Peyer's patch (tissue), 4 donors: ENCODE measurements at regions not wholly inside any gene's neighbourhood (a gene's known extent, or its start where the extent isn't known, plus 50 kb on each side); places are given as distances from the start of the nearest gene placed in this dataset.

Source experiments
- DNase-seq, 3 donors: peaks; one replicate each; pipeline ENCODE4 v3.0.0-alpha.2; 2017 to 2019
- H3K27ac ChIP-seq, 4 donors: fragments of 200-600 bp; sonication (generic); one replicate each; pipeline ENCODE4 v1.5.1; 2016 to 2019
- H3K27me3 ChIP-seq, 2 donors: fragments of 200-600 bp; sonication (generic); one replicate each; pipeline ENCODE4 v1.5.1; 2019
- H3K36me3 ChIP-seq, 3 donors: fragments of 200-600 bp; sonication (generic); one replicate each; pipeline ENCODE4 v1.5.1; 2016 to 2019
- H3K4me1 ChIP-seq, 4 donors: fragments of 200-600 bp; sonication (generic); one replicate each; pipeline ENCODE4 v1.5.1; 2016 to 2019
- H3K4me3 ChIP-seq, 4 donors: fragments of 200-600 bp; sonication (generic); 1 replicate in 3 of 4; 2 replicates in 1 of 4; pipeline ENCODE4 v1.5.1; 2016 to 2019; ENCODE audit warnings: mild to moderate bottlenecking in 1 of 4
- H3K9me3 ChIP-seq, 4 donors: fragments of 200-600 bp; sonication (generic); one replicate each; pipeline ENCODE4 v1.5.1; 2016 to 2019; ENCODE audit warnings: mild to moderate bottlenecking in 1 of 4
- POLR2A ChIP-seq, 2 donors: fragments of 450-650 bp; IDR thresholded peaks; one replicate each; pipeline ENCODE4 v1.5.1; 2017; ENCODE audit warnings: antibody characterized with exemption in 2 of 2, mild to moderate bottlenecking in 2 of 2, moderate library complexity in 2 of 2
- small RNA-seq, 2 donors: library from RNA; depleted of rRNA; stranded (forward); fragments of <200 nt; gene quantifications; one replicate each; pipeline ENCODE3, GENCODE V24; 2016
- TF ChIP-seq, protein P1 (sequence below), 6 experiments: fragments of 450-650 bp in 4 of 6; fragments of 200-600 bp in 2 of 6; sonication (generic) in 1 of 6; IDR thresholded peaks; one replicate each; pipeline ENCODE4 v1.5.1; 2017 to 2019; ENCODE audit warnings: antibody characterized with exemption in 6 of 6, mild to moderate bottlenecking in 3 of 6, moderate library complexity in 1 of 6

DNA sequence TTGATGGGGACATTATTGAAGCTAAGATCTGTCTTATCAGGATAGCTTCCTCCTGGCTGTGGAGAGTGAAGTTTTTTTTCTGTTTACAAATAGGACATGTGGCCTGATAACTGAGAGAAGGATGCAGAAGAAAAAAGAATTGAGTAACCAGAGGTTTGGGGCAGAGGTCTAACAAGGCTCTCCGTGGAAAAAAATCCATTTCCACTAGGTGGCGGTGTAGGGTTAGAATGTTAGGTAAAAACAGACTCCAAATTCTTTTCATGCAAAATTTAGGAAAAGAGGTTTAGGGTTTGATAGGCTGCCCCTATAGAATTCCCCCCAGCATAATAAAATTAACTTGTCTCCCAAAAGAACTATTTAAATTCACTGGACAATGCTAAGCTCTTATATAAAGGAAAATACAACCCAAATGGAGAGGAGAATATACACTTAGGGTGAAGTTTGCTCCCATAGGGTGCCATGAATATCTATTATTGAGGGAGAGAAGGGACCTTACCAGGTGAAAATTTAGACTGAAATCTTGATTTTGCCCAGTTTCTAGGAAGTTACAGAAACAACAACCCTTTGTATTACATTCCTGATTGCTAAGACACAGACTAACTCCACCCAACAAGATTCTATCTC is 1560.4 kb downstream of the OTOL1 start:
- TF ChIP-seq, protein P1, sequence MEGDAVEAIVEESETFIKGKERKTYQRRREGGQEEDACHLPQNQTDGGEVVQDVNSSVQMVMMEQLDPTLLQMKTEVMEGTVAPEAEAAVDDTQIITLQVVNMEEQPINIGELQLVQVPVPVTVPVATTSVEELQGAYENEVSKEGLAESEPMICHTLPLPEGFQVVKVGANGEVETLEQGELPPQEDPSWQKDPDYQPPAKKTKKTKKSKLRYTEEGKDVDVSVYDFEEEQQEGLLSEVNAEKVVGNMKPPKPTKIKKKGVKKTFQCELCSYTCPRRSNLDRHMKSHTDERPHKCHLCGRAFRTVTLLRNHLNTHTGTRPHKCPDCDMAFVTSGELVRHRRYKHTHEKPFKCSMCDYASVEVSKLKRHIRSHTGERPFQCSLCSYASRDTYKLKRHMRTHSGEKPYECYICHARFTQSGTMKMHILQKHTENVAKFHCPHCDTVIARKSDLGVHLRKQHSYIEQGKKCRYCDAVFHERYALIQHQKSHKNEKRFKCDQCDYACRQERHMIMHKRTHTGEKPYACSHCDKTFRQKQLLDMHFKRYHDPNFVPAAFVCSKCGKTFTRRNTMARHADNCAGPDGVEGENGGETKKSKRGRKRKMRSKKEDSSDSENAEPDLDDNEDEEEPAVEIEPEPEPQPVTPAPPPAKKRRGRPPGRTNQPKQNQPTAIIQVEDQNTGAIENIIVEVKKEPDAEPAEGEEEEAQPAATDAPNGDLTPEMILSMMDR (IDR thresholded peaks at IDR 0.05), result peak in 4 of 6 experiments; percentile 12 to 34 (median 24)
- TF ChIP-seq POLR2A (IDR thresholded peaks at IDR 0.05), result no peak
- no peak for DNase-seq
- Histone ChIP-seq H3K9me3 (no peaks in the 10 kb centered on the region), H3K27me3 (no peaks in the 10 kb centered on the region), H3K27ac (no peak overlapping the region), H3K4me1 (no peaks in the 10 kb centered on the region), H3K36me3 (no peaks in the 10 kb centered on the region), H3K4me3 (no peak overlapping the region)

DNA sequence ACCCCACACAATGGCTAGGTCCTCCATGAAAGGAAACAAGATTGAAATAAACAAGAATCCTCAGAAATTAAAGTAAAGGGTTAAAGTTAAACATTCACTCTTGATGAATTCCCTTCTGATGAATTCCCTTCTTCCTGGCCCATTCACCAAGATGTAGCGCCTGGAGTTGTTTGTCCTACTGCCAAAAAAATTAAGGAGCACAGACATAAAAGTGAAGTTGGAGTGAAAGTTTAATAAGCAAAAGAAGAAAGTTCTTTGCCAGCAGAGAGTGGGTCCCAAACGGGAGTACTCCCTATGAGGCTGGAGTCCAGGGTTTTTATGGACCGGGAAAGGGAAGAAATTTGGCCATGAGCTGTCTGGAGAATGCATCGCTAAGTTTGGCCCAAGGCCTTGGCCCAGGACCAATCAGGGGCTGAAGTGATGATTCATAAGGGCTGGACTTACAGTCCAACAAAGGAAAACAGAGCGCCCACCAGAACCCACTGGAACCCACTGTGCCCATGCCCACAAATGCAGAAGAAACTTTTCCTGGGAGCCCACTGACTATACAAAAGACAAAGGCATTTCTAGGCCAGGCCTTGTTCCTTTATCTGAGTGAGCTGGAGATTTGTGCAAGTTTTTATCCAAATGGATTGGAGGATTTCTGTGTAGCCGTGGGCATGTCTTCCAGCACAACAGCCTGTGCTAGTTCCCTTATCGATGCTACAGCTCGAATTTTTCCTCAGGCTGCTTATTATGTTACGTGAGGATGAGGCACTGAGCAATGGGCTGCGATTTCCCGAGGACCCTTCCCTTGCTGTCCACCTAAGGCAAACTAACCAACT is 1561.6 kb downstream of the OTOL1 start:
- no peak overlapping the region for H3K4me3 ChIP-seq
- no peak overlapping the region for H3K27ac ChIP-seq
- no peaks in the 10 kb centered on the region for H3K4me1 ChIP-seq

DNA sequence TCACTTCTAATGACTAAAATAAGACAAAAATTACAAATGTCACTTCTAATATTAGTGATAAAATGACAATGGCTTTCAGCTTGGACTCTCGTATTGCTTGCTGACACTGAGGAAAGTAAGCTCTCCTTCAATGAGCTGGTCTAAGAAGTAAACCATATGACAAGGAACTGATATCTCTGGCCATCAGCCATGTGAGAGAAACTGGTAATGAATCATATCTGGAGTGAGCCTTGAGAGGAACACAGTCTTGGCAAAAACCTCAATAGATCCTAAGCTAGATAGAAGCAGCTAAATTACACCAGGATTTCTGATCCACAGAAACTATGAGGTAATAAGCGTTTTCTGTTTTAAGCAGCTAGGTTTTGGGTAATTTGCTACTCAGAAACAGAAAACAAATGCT is 1575.1 kb downstream of the OTOL1 start:
- H3K4me3 ChIP-seq, result no peak overlapping the region
- H3K4me1 ChIP-seq, result no peaks in the 10 kb centered on the region
- H3K36me3 ChIP-seq, result no peaks in the 10 kb centered on the region
- TF ChIP-seq POLR2A (IDR thresholded peaks at IDR 0.05), result no peak
- TF ChIP-seq, protein P1 (IDR thresholded peaks at IDR 0.05), result no peak
- H3K27me3 ChIP-seq, result no peaks in the 10 kb centered on the region
- H3K27ac ChIP-seq, result no peak overlapping the region
- DNase-seq, result no peak
- H3K9me3 ChIP-seq, result no peaks in the 10 kb centered on the region

More for the DNA sequence above, 1561.6 kb downstream of the OTOL1 start:
- TF ChIP-seq POLR2A (IDR thresholded peaks at IDR 0.05), result no peak
- TF ChIP-seq, protein P1 (IDR thresholded peaks at IDR 0.05), result no peak
- H3K27me3 ChIP-seq, result no peaks in the 10 kb centered on the region
- no peak for DNase-seq
- H3K9me3 ChIP-seq, result no peaks in the 10 kb centered on the region
- H3K36me3 ChIP-seq, result no peaks in the 10 kb centered on the region

Small RNA genes lying in the stretch of these regions (small RNA-seq; reads per million reads assigned to genes)
- 0 reads per million in 2 donors for gene AC128716.1
